ENCODE measurements at regions not wholly inside any gene's neighbourhood (a gene's known extent, or its start where the extent isn't known, plus 50 kb on each side); places are given as distances from the start of the nearest gene placed in this dataset.

DNA sequence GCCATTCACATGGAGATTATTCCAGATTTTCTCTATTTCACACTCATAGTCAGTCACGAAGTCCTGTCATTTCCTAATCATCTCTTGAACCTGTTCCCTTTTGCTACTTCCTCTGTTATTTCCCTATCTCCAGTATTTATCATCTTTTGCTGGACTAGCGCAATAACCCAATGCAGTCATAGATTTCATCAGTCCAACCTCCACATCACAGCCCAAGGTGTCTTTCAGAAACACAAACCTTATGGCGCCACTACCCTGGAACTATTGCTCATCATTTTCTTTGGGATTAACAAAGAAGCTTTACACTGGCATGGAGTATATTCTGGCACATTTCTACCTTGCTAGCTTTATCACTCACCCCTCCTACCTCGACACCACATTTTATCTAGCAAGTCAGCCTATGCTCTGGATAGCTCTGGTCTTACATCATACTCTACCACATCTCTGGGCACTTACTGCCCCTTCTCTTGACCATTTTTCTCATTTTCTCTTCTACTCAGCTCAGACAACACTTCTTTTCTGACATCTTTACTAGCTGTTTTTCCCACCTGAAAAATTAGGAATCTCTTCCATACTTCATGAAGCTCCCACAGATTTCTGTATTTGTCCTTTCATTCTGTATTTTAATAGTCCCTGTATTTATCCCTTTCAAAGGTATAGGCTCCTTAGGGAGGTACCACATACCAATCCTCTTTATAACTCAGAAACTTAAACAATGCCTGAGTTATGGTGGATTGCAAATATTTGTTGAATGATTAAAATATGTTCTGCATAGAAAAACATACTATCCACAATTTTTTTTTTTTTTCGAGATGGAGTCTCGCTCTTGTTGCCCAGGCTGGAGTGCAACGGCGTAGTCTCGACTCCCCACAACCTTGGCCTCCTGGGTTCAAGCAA is 534.7 kb downstream of the KLF12 start:
- in situ Hi-C loops (cut with MboI; ENCODE audit: low sequenced_read_pairs) = no loop called here

DNA sequence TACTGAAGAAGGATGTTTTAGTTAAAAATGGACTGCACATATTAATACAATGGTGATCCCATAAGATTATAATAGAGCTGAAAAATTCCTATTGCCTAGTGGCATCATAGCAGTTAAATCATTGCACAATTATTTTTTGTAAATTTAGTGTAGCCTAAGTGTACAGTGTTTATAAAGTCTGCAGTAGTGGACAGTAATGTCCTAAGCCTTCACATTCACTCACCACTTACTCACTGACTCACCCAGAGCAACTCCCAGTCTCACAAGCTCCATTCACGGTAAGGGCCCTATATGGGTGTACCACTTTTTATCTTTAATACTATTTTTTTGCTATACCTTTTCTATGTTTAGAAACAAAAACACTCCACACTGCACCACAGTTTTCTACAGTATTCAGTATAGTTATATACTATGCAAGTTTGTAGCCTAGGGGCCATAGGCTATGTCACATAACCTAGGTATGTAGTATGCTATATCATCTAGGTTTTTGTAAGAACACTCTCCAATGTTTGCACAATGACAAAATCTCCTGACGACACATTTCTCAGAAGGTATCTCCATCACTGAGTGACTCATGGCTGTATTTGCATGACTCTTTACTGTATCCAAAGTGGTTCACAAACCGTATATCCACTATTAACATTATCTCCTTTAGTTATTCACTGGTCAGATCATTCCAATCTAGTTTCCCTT is 536.0 kb downstream of the KLF12 start:
- in situ Hi-C loops (cut with MboI; ENCODE audit: low sequenced_read_pairs) = no loop called here

DNA sequence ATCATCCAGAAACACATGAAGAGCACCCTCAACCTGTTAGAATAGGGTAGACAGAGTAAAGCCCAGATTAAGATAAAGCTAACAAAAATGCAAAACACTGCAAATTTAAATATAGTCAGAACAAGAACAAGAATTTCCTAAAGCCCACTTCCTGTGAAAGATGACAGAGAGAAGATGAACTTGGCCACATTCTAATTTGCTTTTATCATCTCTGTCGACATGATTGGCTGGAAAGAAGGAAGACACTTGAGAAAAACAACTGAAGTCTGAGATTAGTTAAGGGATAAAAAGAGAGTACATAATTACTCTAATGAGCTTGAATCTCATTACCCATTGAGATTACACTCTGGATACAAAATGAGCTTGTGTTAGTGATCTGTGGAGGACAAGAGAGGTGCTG is 537.6 kb downstream of the KLF5 start:
- in situ Hi-C loops (cut with MboI; ENCODE audit: low sequenced_read_pairs) = no loop called here

DNA sequence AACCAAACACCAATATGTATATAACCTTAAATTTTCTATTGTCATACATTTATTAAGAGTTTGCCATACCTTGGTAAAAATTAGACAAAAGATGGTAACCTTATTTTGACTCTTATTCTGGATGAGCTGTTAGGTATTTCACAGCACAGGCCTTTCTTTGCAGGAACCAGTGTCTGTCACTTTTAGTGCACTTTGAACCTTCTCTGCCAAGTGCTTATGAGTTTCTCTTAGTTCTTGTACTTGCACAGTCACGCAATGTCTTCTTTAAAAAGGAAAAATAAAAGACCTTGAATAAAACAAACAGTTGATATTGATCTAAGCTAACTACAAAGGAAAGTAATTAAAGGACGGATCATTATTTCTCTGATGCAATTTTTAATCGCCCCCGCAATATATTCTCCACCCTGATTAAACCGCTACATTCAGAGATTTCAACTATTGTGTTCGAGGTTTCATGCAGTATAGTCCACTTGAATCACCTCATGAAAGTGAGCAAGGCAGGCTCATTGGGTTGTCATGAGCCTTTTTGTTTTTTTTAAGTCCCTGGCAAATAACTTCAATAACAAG is 534.5 kb downstream of the KLF5 start:
- in situ Hi-C loops (cut with MboI; ENCODE audit: low sequenced_read_pairs) = no loop called here

DNA sequence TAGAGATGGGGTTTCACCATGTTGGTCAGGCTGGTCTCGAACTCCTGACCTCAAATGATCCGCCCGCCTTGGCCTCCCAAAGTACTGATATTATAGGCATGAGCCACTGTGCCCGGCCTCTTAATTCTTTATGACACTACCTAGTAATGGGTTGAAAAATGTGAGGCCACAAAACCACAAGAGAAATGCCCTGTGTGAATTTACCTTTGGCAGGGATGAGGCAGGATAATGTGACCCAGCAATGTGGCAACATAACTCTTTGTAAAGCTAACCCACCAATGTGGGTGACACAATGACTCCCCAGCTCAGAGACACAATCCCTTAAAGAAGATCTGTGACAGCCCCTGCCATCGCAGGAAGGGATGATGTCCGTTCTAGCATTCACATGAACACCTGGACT is 533.1 kb downstream of the KLF5 start:
- in situ Hi-C loops (cut with MboI; ENCODE audit: low sequenced_read_pairs) = no loop called here

DNA sequence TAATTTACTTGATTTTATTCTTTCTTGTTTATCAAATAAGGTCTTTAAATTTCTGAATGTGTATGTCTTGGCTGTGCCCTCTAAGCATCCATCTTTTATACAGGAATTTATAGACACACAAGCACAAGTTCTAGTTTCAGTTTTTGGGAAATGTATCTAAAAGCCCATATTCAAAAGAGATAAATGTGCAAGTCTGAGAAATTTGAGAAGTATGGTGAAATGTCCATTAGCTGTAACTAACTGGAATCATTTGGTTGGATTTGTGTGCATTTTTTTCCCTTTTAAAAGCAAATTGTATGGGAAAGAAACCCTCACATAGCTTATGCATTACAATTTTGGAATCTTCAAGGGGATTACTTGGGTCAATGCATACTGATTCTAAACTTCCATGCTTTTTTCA is 532.0 kb downstream of the KLF5 start:
- in situ Hi-C loops (cut with MboI; ENCODE audit: low sequenced_read_pairs) = no loop called here

DNA sequence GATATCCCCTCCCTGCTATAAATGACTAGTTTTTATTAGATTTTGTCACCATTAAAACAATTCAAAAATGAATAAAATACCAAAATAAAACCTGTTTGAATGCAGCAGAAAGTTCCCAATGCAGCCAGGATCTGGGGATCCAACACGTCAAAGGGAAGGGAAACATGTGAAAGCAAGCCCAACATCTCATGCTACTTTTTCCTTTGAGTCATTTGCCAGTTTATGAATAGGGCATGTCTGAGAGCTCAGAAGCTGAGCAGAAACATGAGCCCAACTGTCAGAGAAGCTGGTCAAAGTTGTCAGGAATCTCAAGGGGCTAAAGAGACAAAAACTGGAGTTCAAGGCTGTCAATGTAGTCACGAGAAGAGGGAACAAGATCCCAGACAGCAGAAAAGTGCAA is 526.4 kb downstream of the KLF5 start:
- in situ Hi-C loops (cut with MboI; ENCODE audit: low sequenced_read_pairs) = no loop called here

DNA sequence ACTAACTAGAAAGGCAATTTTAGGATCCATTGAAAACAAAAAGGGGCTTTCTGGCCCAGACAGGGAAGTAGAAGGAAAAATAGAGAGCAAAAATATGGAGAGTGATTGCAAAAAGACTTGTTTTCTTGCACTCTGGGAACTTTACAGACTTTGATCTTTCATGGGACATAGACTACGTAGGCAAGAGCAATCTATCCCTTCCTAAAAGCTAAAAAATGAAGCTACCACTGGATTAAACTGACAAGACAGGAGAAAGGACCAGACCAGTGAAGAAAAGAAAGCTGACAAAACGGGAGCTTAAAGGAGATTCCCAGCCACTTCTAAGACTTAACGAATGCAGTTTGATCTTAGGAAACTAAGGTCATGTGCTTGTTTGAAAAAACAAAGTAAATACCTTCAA is 524.5 kb downstream of the KLF5 start:
- in situ Hi-C loops (cut with MboI; ENCODE audit: low sequenced_read_pairs) = no loop called here

DNA sequence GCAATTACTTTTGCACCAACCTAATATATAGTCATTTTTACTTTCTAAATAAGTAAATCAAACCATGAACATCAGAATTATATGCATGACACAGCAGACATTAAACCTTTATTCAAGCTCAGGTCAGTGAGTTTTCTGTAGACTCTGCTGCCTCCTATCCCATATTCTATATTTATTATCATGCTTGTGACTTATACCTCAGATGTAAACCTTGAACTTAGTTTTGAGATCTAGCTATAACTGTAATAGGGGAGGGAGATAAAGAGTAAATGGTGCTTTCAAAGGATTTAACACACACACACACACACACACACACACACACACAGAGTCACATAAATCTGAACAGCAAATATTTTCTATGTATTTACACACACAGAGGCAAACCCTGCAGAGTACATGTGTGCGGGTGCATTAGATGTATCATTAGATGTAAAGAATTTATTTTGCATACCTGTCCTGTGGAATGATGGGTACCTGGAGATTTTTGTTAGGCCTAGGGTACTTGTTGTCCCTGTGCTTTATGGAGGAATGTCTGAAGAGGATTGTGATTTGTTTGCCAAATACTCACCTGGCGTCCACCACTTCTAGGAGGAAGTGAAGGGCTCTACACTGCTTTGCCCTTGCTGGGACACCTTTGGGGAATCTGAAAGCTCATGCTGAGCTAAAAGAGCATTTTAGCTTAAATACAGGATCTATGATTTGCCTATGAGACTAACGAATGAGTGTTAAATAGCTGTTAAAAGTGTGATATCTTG is 521.9 kb downstream of the KLF5 start:
- in situ Hi-C loops (cut with MboI; ENCODE audit: low sequenced_read_pairs) = no loop called here

DNA sequence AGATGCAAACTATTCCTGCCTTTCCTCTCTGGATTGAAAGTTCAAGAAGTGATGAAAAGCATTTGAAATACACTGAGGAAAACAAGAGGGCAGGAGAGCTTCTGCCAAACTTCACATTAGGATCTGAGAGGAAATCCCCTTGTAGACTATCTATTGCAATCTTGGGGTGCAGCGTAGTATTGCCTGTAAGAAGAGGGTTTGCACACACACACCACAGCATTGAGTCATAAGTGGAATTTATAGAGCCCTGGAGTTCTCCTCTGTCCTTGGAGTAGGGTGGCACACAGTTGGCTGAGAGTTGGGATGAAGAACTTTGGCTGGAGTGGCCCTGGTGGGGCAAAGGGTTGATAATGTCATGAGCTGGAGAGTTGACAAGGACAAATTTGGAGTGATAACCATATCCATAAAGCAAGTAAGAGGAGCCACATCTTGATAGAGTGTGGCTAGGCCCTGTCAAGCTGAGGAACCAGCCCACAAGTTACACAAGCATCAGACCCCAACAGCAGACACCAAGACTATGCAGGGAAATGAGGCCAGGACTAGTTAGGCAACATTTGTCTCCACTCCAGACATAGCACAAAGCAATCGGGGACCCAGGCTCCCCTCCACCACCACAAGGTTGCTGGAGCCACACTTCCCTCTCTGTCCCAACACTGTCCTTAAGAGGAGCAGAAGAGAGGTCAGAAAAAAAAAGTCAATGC is 520.9 kb downstream of the KLF5 start:
- in situ Hi-C loops (cut with MboI; ENCODE audit: low sequenced_read_pairs) = no loop called here

DNA sequence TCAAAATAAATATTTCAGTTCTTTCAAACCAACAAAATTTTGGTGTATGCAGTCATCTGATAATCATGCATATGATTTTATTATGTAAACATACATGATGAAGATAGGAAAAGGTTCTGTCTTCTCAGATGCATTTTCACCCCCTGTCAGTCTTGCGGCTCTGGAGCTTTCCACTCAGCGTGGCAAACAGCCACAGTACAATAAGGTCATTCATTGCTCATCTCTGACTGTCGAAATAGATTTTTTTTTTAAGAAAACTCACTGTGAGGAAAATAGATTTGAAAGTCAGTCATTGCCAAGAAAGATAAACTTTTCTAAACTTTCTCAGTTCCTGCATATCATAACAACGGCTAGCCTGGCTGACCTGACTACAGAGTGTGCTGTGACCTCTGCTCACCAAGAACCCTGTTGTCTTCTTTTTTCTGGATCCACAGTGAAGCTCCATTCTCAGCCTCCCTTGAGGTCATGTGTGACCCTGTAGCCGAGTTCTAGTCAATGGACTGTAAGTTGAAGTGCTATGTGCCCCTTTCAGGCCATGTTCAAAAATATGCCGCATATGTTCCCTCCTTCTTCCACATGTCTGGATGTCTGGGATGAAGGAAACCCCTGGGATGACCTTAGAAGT is 519.6 kb downstream of the KLF5 start:
- in situ Hi-C loops (cut with MboI; ENCODE audit: low sequenced_read_pairs) = no loop called here

DNA sequence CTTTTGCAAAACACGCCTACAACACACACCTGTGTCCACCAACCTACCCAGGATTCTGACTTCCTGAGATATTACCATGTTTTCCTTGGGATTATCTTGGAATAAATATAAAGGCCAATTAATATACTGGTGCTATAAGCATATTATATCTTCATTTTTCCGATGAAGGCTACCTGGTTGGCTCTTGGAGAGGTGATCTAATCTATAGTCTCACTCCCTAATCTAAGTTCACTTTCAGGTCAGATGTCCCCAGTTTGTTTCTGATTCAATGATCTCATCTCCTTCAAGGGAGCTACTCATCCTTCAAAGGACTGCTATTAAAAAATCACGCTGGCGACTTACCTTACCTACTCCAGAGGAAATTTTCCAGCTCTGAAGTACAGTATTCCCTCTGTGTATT is 517.5 kb downstream of the KLF5 start:
- in situ Hi-C loops (cut with MboI; ENCODE audit: low sequenced_read_pairs) = no loop called here

DNA sequence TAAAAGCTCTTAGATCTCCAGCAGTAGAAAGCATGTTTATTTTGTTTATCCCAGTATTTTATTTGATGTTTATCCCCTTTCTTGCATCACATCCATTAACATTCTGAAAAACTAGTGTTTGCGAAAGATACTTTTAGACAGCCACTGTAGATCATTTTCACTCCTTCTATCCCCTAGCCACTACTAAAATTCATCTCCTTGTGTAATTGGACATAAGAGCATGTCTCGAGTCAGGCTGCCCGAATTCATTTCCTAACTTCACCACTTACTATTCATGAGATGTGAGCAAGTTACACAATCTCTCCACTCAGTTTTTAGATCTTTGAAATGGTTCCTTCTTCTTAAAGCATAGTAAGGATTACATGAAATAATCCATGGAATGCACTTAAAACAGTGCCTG is 514.0 kb downstream of the KLF5 start:
- in situ Hi-C loops (cut with MboI; ENCODE audit: low sequenced_read_pairs) = no loop called here

DNA sequence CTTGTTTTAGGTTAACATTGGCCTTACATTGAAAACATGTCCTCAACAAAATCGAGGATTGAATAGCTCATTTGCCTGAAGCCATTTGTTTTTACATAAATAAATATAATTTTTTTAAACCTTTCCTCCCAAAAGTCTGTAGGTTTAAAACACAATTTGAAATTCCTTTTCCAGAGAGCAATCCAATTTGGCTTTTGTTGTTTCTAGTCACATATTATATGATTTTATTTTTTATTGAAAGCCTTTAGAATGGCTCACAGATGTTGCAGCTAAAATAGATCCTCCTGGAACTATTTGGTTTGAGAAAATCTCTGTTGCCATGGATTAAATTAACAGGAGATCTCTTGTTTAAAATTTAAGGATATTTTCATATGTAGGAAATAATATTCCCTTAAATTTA is 512.6 kb downstream of the KLF5 start:
- in situ Hi-C loops (cut with MboI; ENCODE audit: low sequenced_read_pairs) = no loop called here

DNA sequence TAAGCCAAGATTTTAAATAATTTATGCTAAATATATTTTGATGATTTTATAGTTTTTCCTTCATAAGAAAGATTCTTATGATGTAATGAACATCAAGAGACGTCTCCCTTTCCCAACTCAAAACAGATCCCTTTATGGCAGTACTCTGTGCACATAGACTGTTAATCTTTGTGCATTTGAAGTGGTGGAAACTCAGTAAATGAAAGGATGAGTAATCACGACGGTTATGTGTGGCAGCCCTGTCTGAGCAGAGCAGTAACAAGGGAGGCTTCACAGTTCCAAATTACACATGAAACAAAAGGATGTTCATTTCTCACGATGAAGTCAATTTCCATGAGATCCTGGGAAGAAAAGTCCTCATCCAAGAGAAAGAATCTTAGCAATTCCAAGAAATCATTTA is 498.1 kb downstream of the KLF5 start:
- in situ Hi-C loops (cut with MboI; ENCODE audit: low sequenced_read_pairs) = no loop called here

DNA sequence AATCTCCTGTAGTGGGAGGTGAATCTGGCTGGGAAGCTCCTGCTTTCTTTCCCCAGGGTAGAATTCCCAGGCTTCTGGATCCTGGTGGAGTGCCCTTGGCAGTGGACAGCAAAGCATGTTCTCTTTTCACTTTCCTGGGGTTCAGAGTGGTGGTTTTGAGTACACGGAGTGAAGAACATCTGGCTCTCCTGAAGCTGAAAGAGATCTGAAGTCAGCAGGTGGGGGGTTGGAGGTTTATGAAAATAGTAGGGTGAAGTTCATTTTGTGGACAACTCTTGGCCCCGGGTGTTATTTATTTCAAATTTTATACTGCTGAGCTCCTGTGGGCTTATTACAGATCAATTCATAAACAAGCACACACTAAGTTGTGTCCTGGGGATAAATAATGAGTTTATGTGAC is 497.3 kb downstream of the KLF5 start:
- in situ Hi-C loops (cut with MboI; ENCODE audit: low sequenced_read_pairs) = no loop called here

DNA sequence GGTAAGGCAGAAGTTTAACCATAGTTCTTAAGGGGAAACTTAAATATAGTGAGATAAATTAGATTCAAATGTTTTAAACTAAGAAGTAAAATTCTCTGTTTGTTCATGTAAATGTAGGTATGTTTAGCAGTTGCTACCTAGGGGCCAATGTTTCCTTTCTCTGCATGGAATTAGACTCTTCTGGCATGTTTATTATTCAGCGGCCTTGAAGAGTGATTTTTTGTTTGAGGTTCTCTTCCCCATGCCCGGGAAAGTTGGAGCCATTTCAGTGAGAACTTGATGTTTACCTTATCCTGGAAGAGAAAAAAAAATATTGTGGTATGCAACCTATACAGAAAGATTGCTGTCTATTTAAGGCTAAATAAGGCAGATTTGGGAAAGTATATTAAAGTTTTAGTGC is 492.9 kb downstream of the KLF5 start:
- in situ Hi-C loops (cut with MboI; ENCODE audit: low sequenced_read_pairs) = no loop called here

DNA sequence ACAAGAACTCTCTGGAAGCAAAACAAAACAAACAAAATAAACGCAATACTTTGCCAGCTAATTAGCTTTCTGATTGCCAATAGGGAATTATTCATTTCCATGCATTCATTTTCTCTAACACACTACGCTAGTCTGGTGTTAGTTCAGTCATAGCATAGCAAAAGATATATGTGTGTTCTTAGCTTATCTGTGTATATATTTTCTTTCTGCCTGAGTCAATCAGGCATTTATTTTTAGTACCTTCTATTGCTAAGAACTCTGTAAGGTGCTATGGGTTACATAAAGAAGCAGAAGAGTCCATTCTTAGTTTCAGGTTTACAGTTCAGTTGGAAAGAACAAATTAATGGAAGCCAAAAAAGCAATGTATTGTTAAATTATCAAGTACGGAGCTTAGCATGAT is 490.9 kb downstream of the KLF5 start:
- in situ Hi-C loops (cut with MboI; ENCODE audit: low sequenced_read_pairs) = no loop called here

DNA sequence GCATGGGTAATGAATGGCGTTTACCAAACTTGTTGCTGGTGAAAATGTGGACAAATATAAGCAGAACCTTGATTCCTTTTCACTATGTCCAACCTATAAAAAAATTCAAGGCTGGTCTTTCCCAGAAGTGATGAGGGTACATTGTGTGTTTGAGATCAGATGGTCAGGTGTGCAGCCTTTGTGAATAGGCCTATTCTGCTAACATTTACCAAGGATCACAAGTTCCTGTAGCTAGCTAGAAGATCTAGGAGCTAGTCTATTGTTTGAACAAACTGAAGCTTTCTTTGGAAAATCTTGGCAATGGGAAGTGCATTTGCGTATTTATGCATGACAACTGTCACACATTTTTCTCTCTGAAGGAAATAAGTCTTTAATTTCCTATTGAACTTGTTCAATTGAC is 489.6 kb downstream of the KLF5 start:
- in situ Hi-C loops (cut with MboI; ENCODE audit: low sequenced_read_pairs) = no loop called here

DNA sequence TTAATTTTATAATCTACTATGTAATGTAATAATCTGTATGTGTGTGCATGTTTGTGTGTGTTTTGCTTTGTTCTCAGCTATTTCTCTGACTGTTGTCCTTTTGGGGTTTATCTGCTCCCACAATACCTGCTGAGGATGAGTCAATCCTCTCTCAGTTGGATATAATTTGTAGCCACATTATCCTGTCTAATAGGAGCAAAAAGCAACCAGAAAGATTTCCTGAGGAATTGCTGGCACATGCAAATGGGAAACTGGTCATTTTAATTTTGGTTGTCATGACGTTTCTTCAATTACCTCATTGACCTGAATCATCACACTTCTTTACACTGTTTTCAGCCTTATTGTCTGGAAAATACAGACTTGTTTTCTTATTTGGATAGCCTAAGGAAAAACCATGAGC is 488.4 kb downstream of the KLF5 start:
- in situ Hi-C loops (cut with MboI; ENCODE audit: low sequenced_read_pairs) = no loop called here
